ENCODE measurements at regions not wholly inside any gene's neighbourhood (a gene's known extent, or its start where the extent isn't known, plus 50 kb on each side); places are given as distances from the start of the nearest gene placed in this dataset.
"Not testable (repeated sequence)": the region's sequence is repeated elsewhere in the genome, so short reads cannot be mapped to it uniquely, and the experiment has no call there.

GRCh38 chr18:10133516-10133915 is 219.7 kb downstream of the VAPA start:
- DNase-seq: no peak
- no peak for TF ChIP-seq GATA1 (IDR thresholded peaks at IDR 0.05; ENCODE audit: low read depth, low read length)
- no peak for TF ChIP-seq POLR2A (IDR thresholded peaks at IDR 0.05; ENCODE audit: low read length)

- DNase-seq: no peak
- TF ChIP-seq GATA1 (IDR thresholded peaks at IDR 0.05; ENCODE audit: low read depth, low read length) (no peak), POLR2A (IDR thresholded peaks at IDR 0.05; ENCODE audit: low read length) (no peak)
Measured at GRCh38 chr18:10134204-10134603, 220.4 kb downstream of the VAPA start.

GRCh38 chr18:10134749-10135148 is 220.9 kb downstream of the VAPA start:
- DNase-seq: not testable (repeated sequence)

GRCh38 chr18:10135302-10135926 is 221.6 kb downstream of the VAPA start:
- TF ChIP-seq POLR2A (IDR thresholded peaks at IDR 0.05; ENCODE audit: low read length) (no peak), GATA1 (IDR thresholded peaks at IDR 0.05; ENCODE audit: low read depth, low read length) (no peak)
- no peak for DNase-seq

- TF ChIP-seq GATA1 (IDR thresholded peaks at IDR 0.05; ENCODE audit: low read depth, low read length) (no peak), POLR2A (IDR thresholded peaks at IDR 0.05; ENCODE audit: low read length) (no peak)
Measured at GRCh38 chr18:10138719-10139118, 224.9 kb downstream of the VAPA start.

GRCh38 chr18:10139783-10140410 is 226.1 kb downstream of the VAPA start:
- DNase-seq: no peak
- TF ChIP-seq GATA1 (IDR thresholded peaks at IDR 0.05; ENCODE audit: low read depth, low read length) (no peak), POLR2A (IDR thresholded peaks at IDR 0.05; ENCODE audit: low read length) (no peak)

More at GRCh38 chr18:10138719-10139118, 224.9 kb downstream of the VAPA start:
- no peak for DNase-seq

GRCh38 chr18:10140461-10141282 is 226.9 kb downstream of the VAPA start:
- TF ChIP-seq POLR2A (IDR thresholded peaks at IDR 0.05; ENCODE audit: low read length) (no peak), GATA1 (IDR thresholded peaks at IDR 0.05; ENCODE audit: low read depth, low read length) (no peak)
- no peak for DNase-seq

- no peak for TF ChIP-seq POLR2A (IDR thresholded peaks at IDR 0.05; ENCODE audit: low read length)
- TF ChIP-seq GATA1 (IDR thresholded peaks at IDR 0.05; ENCODE audit: low read depth, low read length): no peak
- no peak for DNase-seq
Measured at GRCh38 chr18:10141559-10141958, 227.7 kb downstream of the VAPA start.

- no peak for TF ChIP-seq POLR2A (IDR thresholded peaks at IDR 0.05; ENCODE audit: low read length)
- no peak for TF ChIP-seq GATA1 (IDR thresholded peaks at IDR 0.05; ENCODE audit: low read depth, low read length)
- no peak for DNase-seq
Measured at GRCh38 chr18:10142056-10142455, 228.2 kb downstream of the VAPA start.

- TF ChIP-seq GATA1 (IDR thresholded peaks at IDR 0.05; ENCODE audit: low read depth, low read length) (no peak), POLR2A (IDR thresholded peaks at IDR 0.05; ENCODE audit: low read length) (no peak)
- no peak for DNase-seq
Measured at GRCh38 chr18:10142496-10143160, 228.8 kb downstream of the VAPA start.

GRCh38 chr18:10143596-10143995 is 229.8 kb downstream of the VAPA start:
- TF ChIP-seq GATA1 (IDR thresholded peaks at IDR 0.05; ENCODE audit: low read depth, low read length): no peak
- TF ChIP-seq POLR2A (IDR thresholded peaks at IDR 0.05; ENCODE audit: low read length): no peak
- no peak for DNase-seq

- TF ChIP-seq POLR2A (IDR thresholded peaks at IDR 0.05; ENCODE audit: low read length) (no peak), GATA1 (IDR thresholded peaks at IDR 0.05; ENCODE audit: low read depth, low read length) (no peak)
- no peak for DNase-seq
Measured at GRCh38 chr18:10145546-10145945, 231.7 kb downstream of the VAPA start.

GRCh38 chr18:10147226-10147625 is 233.4 kb downstream of the VAPA start:
- TF ChIP-seq POLR2A (IDR thresholded peaks at IDR 0.05; ENCODE audit: low read length) (no peak), GATA1 (IDR thresholded peaks at IDR 0.05; ENCODE audit: low read depth, low read length) (no peak)
- DNase-seq: no peak

- DNase-seq: no peak
- TF ChIP-seq POLR2A (IDR thresholded peaks at IDR 0.05; ENCODE audit: low read length): no peak
- TF ChIP-seq GATA1 (IDR thresholded peaks at IDR 0.05; ENCODE audit: low read depth, low read length): no peak
Measured at GRCh38 chr18:10147752-10148151, 233.9 kb downstream of the VAPA start.

Data from erythroblast (primary cell).